ENCODE measurements at regions not wholly inside any gene's neighbourhood (a gene's known extent, or its start where the extent isn't known, plus 50 kb on each side); places are given as distances from the start of the nearest gene placed in this dataset.

DNA sequence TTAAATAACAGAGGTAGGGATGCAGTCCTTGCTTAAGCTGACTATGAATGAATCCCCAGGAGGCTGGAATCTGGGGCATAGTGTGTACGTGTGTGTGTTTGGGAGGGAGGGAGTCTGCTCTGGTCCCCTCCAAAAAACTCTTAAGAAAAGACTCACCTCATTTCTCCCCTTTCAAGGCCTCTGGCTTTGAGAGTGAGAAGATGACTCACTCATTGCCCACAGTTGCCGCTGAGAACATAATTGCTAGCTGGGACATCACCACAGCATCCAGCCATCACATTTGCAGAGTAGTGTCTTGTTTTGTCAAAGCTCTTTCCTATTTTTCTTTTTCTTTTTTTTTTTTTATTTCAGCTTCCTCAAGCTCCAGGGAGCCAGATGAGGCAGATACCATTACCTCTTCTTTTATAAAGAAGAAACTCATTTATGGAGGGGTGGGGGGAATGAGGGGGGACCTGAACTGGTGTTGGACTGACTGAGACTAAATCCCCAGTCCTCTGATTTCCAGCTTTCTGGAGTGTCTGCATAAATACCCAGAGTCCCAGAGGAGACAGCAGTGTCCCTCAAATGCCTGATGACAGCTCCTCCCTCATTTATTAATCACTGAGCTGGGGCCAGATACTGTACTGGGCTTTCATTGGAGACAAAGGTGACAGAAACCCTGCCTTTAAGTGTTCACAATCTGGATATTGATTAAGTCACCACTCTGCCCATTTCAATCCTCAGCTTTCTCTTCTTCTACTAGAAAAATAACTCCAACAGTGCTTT is 61.9 kb upstream of the LAS1L start:
- TF ChIP-seq, protein P1, sequence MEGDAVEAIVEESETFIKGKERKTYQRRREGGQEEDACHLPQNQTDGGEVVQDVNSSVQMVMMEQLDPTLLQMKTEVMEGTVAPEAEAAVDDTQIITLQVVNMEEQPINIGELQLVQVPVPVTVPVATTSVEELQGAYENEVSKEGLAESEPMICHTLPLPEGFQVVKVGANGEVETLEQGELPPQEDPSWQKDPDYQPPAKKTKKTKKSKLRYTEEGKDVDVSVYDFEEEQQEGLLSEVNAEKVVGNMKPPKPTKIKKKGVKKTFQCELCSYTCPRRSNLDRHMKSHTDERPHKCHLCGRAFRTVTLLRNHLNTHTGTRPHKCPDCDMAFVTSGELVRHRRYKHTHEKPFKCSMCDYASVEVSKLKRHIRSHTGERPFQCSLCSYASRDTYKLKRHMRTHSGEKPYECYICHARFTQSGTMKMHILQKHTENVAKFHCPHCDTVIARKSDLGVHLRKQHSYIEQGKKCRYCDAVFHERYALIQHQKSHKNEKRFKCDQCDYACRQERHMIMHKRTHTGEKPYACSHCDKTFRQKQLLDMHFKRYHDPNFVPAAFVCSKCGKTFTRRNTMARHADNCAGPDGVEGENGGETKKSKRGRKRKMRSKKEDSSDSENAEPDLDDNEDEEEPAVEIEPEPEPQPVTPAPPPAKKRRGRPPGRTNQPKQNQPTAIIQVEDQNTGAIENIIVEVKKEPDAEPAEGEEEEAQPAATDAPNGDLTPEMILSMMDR (IDR thresholded peaks at IDR 0.05), result no peak
- Mint-ChIP-seq H3K27ac (peak overlapping the region; percentile 94), H3K4me1 (peaks cover 54% of the 10 kb centered on the region), H3K36me3 (ENCODE audit: low read depth) (no peaks in the 10 kb centered on the region), H3K4me3 (peak overlapping the region; percentile 52), H3K9me3 (no peaks in the 10 kb centered on the region), H3K27me3 (no peaks in the 10 kb centered on the region)
- ATAC-seq (ENCODE audit: low read depth), result peak; percentile 50
- intact Hi-C loops (cut with micrococcal nuclease), result loop anchor here (10.0 kb wide), 1 partner anchor 418 kb away; no protein-coding TSS in a partner anchor
- ChIA-PET CTCF (interaction anchor here (0.9 to 2.1 kb wide), 6 partner anchors 124 to 513 kb away, joined by 3 to 14 read pairs (median 4); no protein-coding TSS in a partner anchor), POLR2A (interaction anchor here (0.6 to 2.7 kb wide), 17 partner anchors 50 to 422 kb away, joined by 3 to 26 read pairs (median 3); partner anchors contain the start of gene MSN)
- no peak for DNase-seq

DNA sequence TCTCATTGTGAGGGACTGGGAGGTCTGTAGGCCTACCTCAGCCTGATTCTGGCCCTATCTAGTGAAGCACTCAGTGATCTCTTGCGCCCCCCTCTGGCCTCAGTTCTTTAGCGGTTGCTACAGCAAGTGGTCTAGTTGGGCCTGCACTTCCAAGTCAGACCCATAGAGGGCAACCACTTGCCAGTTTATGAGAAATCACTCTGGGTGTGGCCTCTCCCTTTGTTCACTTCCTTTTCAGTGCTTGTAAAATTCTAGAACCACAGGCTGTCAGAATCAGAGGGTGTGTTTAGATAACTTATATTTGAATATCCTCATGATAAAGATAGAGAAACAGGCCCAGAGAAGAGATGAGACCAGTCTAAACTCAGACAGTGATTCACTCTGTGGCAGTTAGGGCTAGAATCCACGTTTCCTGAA is 60.9 kb upstream of the LAS1L start:
- Mint-ChIP-seq H3K27ac (peak overlapping the region; percentile 94), H3K27me3 (no peaks in the 10 kb centered on the region), H3K4me1 (peaks cover 44% of the 10 kb centered on the region), H3K36me3 (ENCODE audit: low read depth) (no peaks in the 10 kb centered on the region), H3K4me3 (peak overlapping the region; percentile 76), H3K9me3 (no peaks in the 10 kb centered on the region)
- ChIA-PET POLR2A (interaction anchor here (0.6 to 2.7 kb wide), 7 partner anchors 72 to 421 kb away, joined by 3 to 26 read pairs (median 5); partner anchors contain the start of gene MSN), CTCF (interaction anchor here (1.2 to 2.1 kb wide), 3 partner anchors 128 to 391 kb away, joined by 4 to 14 read pairs (median 4); no protein-coding TSS in a partner anchor)
- ATAC-seq (ENCODE audit: low read depth) (peak; percentile 91), DNase-seq (peak; percentile 71)
- TF ChIP-seq, protein P1 (IDR thresholded peaks at IDR 0.05), result no peak
- intact Hi-C loops (cut with micrococcal nuclease), result loop anchor here (1.0 to 10.0 kb wide), 11 partner anchors 72 to 515 kb away; partner anchors contain the start of gene MSN

DNA sequence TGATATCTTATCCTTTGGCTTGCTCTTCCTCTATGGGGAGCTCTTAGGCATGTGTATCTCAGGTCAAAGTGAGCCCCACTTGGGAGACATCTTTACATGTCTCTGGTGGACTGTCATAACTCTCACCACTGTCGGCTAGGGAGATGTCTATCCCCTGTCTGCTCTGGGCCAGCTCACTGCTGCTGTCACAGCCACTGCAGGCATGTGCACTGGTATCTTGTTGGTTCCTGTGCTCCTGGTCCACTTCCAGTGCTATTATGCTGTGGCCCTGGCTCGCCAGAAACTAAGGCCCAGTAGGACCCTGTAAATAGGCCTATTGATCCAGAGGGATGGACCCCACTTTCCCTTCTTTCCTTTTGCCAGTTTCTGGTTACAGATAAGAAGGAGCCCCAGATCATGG is 56.6 kb upstream of the LAS1L start:
- ATAC-seq (ENCODE audit: low read depth), result no peak
- H3K36me3 Mint-ChIP-seq (ENCODE audit: low read depth), result no peaks in the 10 kb centered on the region
- POLR2A ChIA-PET, result no interaction called here
- CTCF ChIA-PET, result no interaction called here
- H3K4me3 Mint-ChIP-seq, result no peak overlapping the region
- H3K27ac Mint-ChIP-seq, result no peak overlapping the region
- H3K9me3 Mint-ChIP-seq, result no peaks in the 10 kb centered on the region
- TF ChIP-seq, protein P1 (IDR thresholded peaks at IDR 0.05), result no peak
- no peak for DNase-seq
- intact Hi-C loops (cut with micrococcal nuclease), result loop anchor here (10.0 kb wide), 1 partner anchor 424 kb away; no protein-coding TSS in a partner anchor
- no peaks in the 10 kb centered on the region for H3K27me3 Mint-ChIP-seq
- peaks cover 12% of the 10 kb centered on the region for H3K4me1 Mint-ChIP-seq

DNA sequence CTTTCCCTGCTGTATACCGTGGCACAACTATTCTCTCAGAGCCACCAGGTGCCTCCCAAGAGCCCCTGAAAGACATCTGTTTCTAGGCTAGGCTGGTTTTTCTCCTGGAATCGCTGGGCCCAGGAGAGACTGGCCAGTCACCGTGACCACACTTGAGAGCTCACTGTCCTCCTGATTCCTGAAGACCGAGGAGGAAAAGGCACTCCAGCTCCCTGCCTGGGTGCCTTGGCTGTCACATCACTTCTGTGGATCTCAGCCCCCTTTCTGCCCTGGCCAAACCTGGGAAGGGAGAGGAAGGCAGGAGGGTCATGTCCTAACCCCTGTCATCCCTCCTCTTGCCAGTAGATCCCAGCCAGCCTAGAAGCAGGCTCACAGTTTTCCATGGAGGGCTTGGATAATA is 54.7 kb upstream of the LAS1L start:
- CTCF ChIA-PET, result no interaction called here
- TF ChIP-seq, protein P1 (IDR thresholded peaks at IDR 0.05), result no peak
- POLR2A ChIA-PET, result no interaction called here
- no peaks in the 10 kb centered on the region for H3K27me3 Mint-ChIP-seq
- H3K27ac Mint-ChIP-seq, result no peak overlapping the region
- intact Hi-C loops (cut with micrococcal nuclease), result no loop called here
- DNase-seq (no peak), ATAC-seq (ENCODE audit: low read depth) (no peak)
- H3K36me3 Mint-ChIP-seq (ENCODE audit: low read depth), result no peaks in the 10 kb centered on the region
- H3K9me3 Mint-ChIP-seq, result no peaks in the 10 kb centered on the region
- no peak overlapping the region for H3K4me3 Mint-ChIP-seq
- H3K4me1 Mint-ChIP-seq, result peaks cover 4% of the 10 kb centered on the region

DNA sequence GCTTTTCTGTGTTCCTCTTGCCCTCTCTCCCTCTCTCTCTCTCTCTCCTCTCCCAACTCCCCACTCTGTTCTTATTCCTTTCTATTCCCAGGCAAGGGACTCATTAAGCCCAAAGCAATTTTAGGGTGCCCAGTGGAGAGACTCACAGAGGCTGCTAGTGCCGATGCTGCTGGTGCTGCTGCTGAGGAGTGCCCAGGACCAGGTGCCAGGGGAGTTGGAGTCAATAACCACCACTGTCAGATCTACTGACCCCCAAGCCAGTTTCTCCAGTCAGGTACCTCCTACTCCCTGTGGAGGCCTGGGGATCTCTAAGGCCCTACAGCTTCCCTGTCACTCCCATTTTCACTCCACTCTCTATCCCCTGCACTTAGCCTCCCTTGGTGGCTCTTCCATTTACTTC is 54.2 kb upstream of the LAS1L start:
- Mint-ChIP-seq H3K4me3 (no peak overlapping the region), H3K9me3 (no peaks in the 10 kb centered on the region), H3K27me3 (no peaks in the 10 kb centered on the region), H3K4me1 (peaks cover 4% of the 10 kb centered on the region), H3K27ac (no peak overlapping the region), H3K36me3 (ENCODE audit: low read depth) (no peaks in the 10 kb centered on the region)
- DNase-seq (no peak), ATAC-seq (ENCODE audit: low read depth) (no peak)
- POLR2A ChIA-PET, result no interaction called here
- CTCF ChIA-PET, result no interaction called here
- TF ChIP-seq, protein P1 (IDR thresholded peaks at IDR 0.05), result no peak
- intact Hi-C loops (cut with micrococcal nuclease), result no loop called here

Measured in activated B cell treated with CpG ODN at 0.5 μM for 24 hours (primary cell).